Gastrocnemius medialis (tissue), 4 donors: ENCODE measurements at regions not wholly inside any gene's neighbourhood (a gene's known extent, or its start where the extent isn't known, plus 50 kb on each side); places are given as distances from the start of the nearest gene placed in this dataset.

Experiments
- ATAC-seq, 2 donors: fragments of 150-250 bp; one replicate each; pipeline ENCODE4 v1.9.1; 2016
- DNase-seq, 2 donors: peaks; one replicate each; pipeline ENCODE4 v3.0.0-alpha.2; 2019
- H3K27ac ChIP-seq, 4 donors: fragments of 200-600 bp; sonication (generic); 1 replicate in 1 of 4; 2 replicates in 3 of 4; pipeline ENCODE4 v1.5.1; 2016 to 2018; ENCODE audit warnings: mild to moderate bottlenecking in 2 of 4, moderate library complexity in 1 of 4
- H3K27me3 ChIP-seq, 3 donors: fragments of 200-600 bp; sonication (generic) in 2 of 3; 1 replicate in 1 of 3; 2 replicates in 2 of 3; pipeline versions ENCODE4 v1.5.1 to v1.6.0; 2016 to 2019; ENCODE audit warnings: mild to moderate bottlenecking in 1 of 3, moderate library complexity in 1 of 3
- H3K36me3 ChIP-seq, 2 donors: fragments of 200-600 bp; sonication (generic) in 1 of 2; one replicate each; pipeline ENCODE4 v1.5.1; 2017 to 2018
- H3K4me1 ChIP-seq, 2 donors: fragments of 200-600 bp; sonication (generic) in 1 of 2; one replicate each; pipeline ENCODE4 v1.5.1; 2016 to 2017; ENCODE audit warnings: mild to moderate bottlenecking in 2 of 2
- H3K4me3 ChIP-seq, 4 donors: fragments of 200-600 bp; sonication (generic) in 3 of 4; 1 replicate in 1 of 4; 2 replicates in 3 of 4; pipeline ENCODE4 v1.5.1; 2016 to 2019; ENCODE audit warnings: mild to moderate bottlenecking in 2 of 4
- H3K9me3 ChIP-seq, 3 donors: fragments of 200-600 bp; sonication (generic) in 2 of 3; 1 replicate in 1 of 3; 2 replicates in 2 of 3; pipeline ENCODE4 v1.5.1; 2016 to 2019
- CTCF ChIP-seq, 5 experiments: fragments of 450-650 bp in 3 of 5; fragments of 200-600 bp in 2 of 5; sonication (generic) in 2 of 5; IDR thresholded peaks in 4 of 5; conservative IDR thresholded peaks in 1 of 5; 1 replicate in 4 of 5; 2 replicates in 1 of 5; pipeline ENCODE4 v1.5.1; 2016 to 2019; ENCODE audit warnings: antibody characterized with exemption in 5 of 5, mild to moderate bottlenecking in 3 of 5, moderate library complexity in 3 of 5
- POLR2A ChIP-seq, 2 donors: fragments of 450-650 bp; IDR thresholded peaks; one replicate each; pipeline ENCODE4 v1.6.1; 2017; ENCODE audit warnings: antibody characterized with exemption in 2 of 2, mild to moderate bottlenecking in 2 of 2, moderate library complexity in 2 of 2
- in situ Hi-C, 4 donors: fragments of 200-750 bp; cut with MboI; loops; one replicate each; pipeline versions ENCODE4 v1.15.0 to v1.8.0; 2017; ENCODE audit warnings: low sequenced_read_pairs in 4 of 4
- intact Hi-C: fragments of 100-400 bp; cut with DNase I; formaldehyde crosslinking; loops from one replicate; pipeline ENCODE4 v1.15.1; 2023; ENCODE audit warnings: low total_unique reads

- ATAC-seq (no peak), DNase-seq (no peak)
- Histone ChIP-seq H3K36me3 (no peaks in the 10 kb centered on the region), H3K9me3 (peaks cover 0 to 3% (median 3%) of the 10 kb centered on the region in 3 donors), H3K27me3 (no peaks in the 10 kb centered on the region), H3K4me3 (no peak overlapping the region), H3K27ac (no peak overlapping the region), H3K4me1 (no peaks in the 10 kb centered on the region)
- intact Hi-C loops = no loop called here
- in situ Hi-C loops = loop anchor here in 1 of 4 donors (25.0 kb wide), 1 partner anchor 92 kb away; no protein-coding TSS in a partner anchor
- no peak for TF ChIP-seq CTCF (IDR thresholded peaks at IDR 0.05 in 4 of 5, conservative IDR thresholded peaks at IDR 0.05 in 1 of 5)
Observed at GRCh38 chr15:25170113-25170731, 215.4 kb downstream of the SNRPN start.

- DNase-seq = no peak
- intact Hi-C loops = no loop called here
Observed at GRCh38 chr15:25170781-25171110, 216.0 kb downstream of the SNRPN start.

GRCh38 chr15:25171111-25171811 lies 216.5 kb downstream of the SNRPN start:
- intact Hi-C loops (no loop called here), in situ Hi-C loops (loop anchor here in 1 of 4 donors (25.0 kb wide), 1 partner anchor 91 kb away; no protein-coding TSS in a partner anchor)
- peaks cover 0 to 3% (median 3%) of the 10 kb centered on the region in 3 donors for H3K9me3 ChIP-seq

More at GRCh38 chr15:25170781-25171110, 216.0 kb downstream of the SNRPN start:
- Histone ChIP-seq H3K4me1 (no peaks in the 10 kb centered on the region), H3K27ac (no peak overlapping the region), H3K4me3 (no peak overlapping the region), H3K36me3 (no peaks in the 10 kb centered on the region), H3K9me3 (peaks cover 0 to 3% (median 3%) of the 10 kb centered on the region in 3 donors), H3K27me3 (no peaks in the 10 kb centered on the region)
- TF ChIP-seq CTCF (IDR thresholded peaks at IDR 0.05 in 4 of 5, conservative IDR thresholded peaks at IDR 0.05 in 1 of 5) (no peak), POLR2A (IDR thresholded peaks at IDR 0.05) (no peak)
- in situ Hi-C loops = loop anchor here in 1 of 4 donors (25.0 kb wide), 1 partner anchor 92 kb away; no protein-coding TSS in a partner anchor
- no peak for ATAC-seq

GRCh38 chr15:25171856-25172687 lies 217.3 kb downstream of the SNRPN start:
- intact Hi-C loops = no loop called here
- H3K36me3 ChIP-seq = no peaks in the 10 kb centered on the region
- in situ Hi-C loops = loop anchor here in 1 of 4 donors (25.0 kb wide), 1 partner anchor 90 kb away; no protein-coding TSS in a partner anchor
- no peaks in the 10 kb centered on the region for H3K4me1 ChIP-seq
- H3K27me3 ChIP-seq = no peaks in the 10 kb centered on the region
- DNase-seq (no peak), ATAC-seq (no peak)
- TF ChIP-seq CTCF (IDR thresholded peaks at IDR 0.05 in 4 of 5, conservative IDR thresholded peaks at IDR 0.05 in 1 of 5) (no peak), POLR2A (IDR thresholded peaks at IDR 0.05) (no peak)
- no peak overlapping the region for H3K27ac ChIP-seq
- no peak overlapping the region for H3K4me3 ChIP-seq
- H3K9me3 ChIP-seq = peaks cover 0 to 3% (median 3%) of the 10 kb centered on the region in 3 donors

More at GRCh38 chr15:25171111-25171811, 216.5 kb downstream of the SNRPN start:
- no peaks in the 10 kb centered on the region for H3K27me3 ChIP-seq
- DNase-seq (no peak), ATAC-seq (no peak)
- TF ChIP-seq CTCF (IDR thresholded peaks at IDR 0.05 in 4 of 5, conservative IDR thresholded peaks at IDR 0.05 in 1 of 5) (no peak), POLR2A (IDR thresholded peaks at IDR 0.05) (no peak)
- no peaks in the 10 kb centered on the region for H3K4me1 ChIP-seq
- H3K4me3 ChIP-seq = no peak overlapping the region
- H3K27ac ChIP-seq = no peak overlapping the region
- H3K36me3 ChIP-seq = no peaks in the 10 kb centered on the region
